ENCODE measurements at regions not wholly inside any gene's neighbourhood (a gene's known extent, or its start where the extent isn't known, plus 50 kb on each side); places are given as distances from the start of the nearest gene placed in this dataset.

GRCh38 chr3:127119693-127120464 lies 73.1 kb upstream of the PRR23E start:
- Mint-ChIP-seq H3K27me3 (peaks cover 7% of the 10 kb centered on the region), H3K9me3 (no peaks in the 10 kb centered on the region), H3K36me3 (ENCODE audit: low read depth) (no peaks in the 10 kb centered on the region), H3K4me1 (no peaks in the 10 kb centered on the region), H3K4me3 (no peak overlapping the region), H3K27ac (no peak overlapping the region)
- DNase-seq: no peak
- ChIA-PET POLR2A (no interaction called here), CTCF (no interaction called here)

- Mint-ChIP-seq H3K4me1 (no peaks in the 10 kb centered on the region), H3K27me3 (peaks cover 7% of the 10 kb centered on the region), H3K27ac (no peak overlapping the region), H3K4me3 (no peak overlapping the region), H3K9me3 (no peaks in the 10 kb centered on the region), H3K36me3 (ENCODE audit: low read depth) (no peaks in the 10 kb centered on the region)
- DNase-seq: no peak
- CTCF ChIA-PET: no interaction called here
- POLR2A ChIA-PET: no interaction called here
Measured at GRCh38 chr3:127120851-127121647, 71.9 kb upstream of the PRR23E start.

- no peaks in the 10 kb centered on the region for H3K36me3 Mint-ChIP-seq (ENCODE audit: low read depth)
- H3K4me3 Mint-ChIP-seq: no peak overlapping the region
- no peak overlapping the region for H3K27ac Mint-ChIP-seq
- H3K9me3 Mint-ChIP-seq: no peaks in the 10 kb centered on the region
- CTCF ChIA-PET: no interaction called here
- POLR2A ChIA-PET: no interaction called here
- peaks cover 8% of the 10 kb centered on the region for H3K27me3 Mint-ChIP-seq
- no peaks in the 10 kb centered on the region for H3K4me1 Mint-ChIP-seq
- no peak for DNase-seq
Measured at GRCh38 chr3:127121885-127122284, 71.0 kb upstream of the PRR23E start.

- H3K4me1 Mint-ChIP-seq: no peaks in the 10 kb centered on the region
- no peaks in the 10 kb centered on the region for H3K36me3 Mint-ChIP-seq (ENCODE audit: low read depth)
- H3K27ac Mint-ChIP-seq: no peak overlapping the region
- H3K9me3 Mint-ChIP-seq: no peaks in the 10 kb centered on the region
- no peak for DNase-seq
- ChIA-PET CTCF (no interaction called here), POLR2A (no interaction called here)
- H3K4me3 Mint-ChIP-seq: no peak overlapping the region
- H3K27me3 Mint-ChIP-seq: peaks cover 7% of the 10 kb centered on the region
Measured at GRCh38 chr3:127123533-127123932, 69.4 kb upstream of the PRR23E start.

GRCh38 chr3:127124120-127124519 lies 68.8 kb upstream of the PRR23E start:
- ChIA-PET POLR2A (no interaction called here), CTCF (no interaction called here)
- Mint-ChIP-seq H3K4me3 (no peak overlapping the region), H3K27me3 (peaks cover 7% of the 10 kb centered on the region), H3K4me1 (no peaks in the 10 kb centered on the region), H3K36me3 (ENCODE audit: low read depth) (no peaks in the 10 kb centered on the region), H3K27ac (no peak overlapping the region), H3K9me3 (no peaks in the 10 kb centered on the region)
- no peak for DNase-seq

- no peak overlapping the region for H3K4me3 Mint-ChIP-seq
- POLR2A ChIA-PET: no interaction called here
- H3K36me3 Mint-ChIP-seq (ENCODE audit: low read depth): no peaks in the 10 kb centered on the region
- H3K27me3 Mint-ChIP-seq: peaks cover 17% of the 10 kb centered on the region
- no peak for DNase-seq
- no peak overlapping the region for H3K27ac Mint-ChIP-seq
- no peaks in the 10 kb centered on the region for H3K9me3 Mint-ChIP-seq
- CTCF ChIA-PET: no interaction called here
- H3K4me1 Mint-ChIP-seq: no peaks in the 10 kb centered on the region
Measured at GRCh38 chr3:127131424-127132170, 61.3 kb upstream of the PRR23E start.

- Mint-ChIP-seq H3K27ac (no peak overlapping the region), H3K4me1 (no peaks in the 10 kb centered on the region), H3K36me3 (ENCODE audit: low read depth) (no peaks in the 10 kb centered on the region), H3K9me3 (no peaks in the 10 kb centered on the region), H3K27me3 (peaks cover 20% of the 10 kb centered on the region), H3K4me3 (no peak overlapping the region)
- POLR2A ChIA-PET: no interaction called here
- CTCF ChIA-PET: no interaction called here
- DNase-seq: no peak
Measured at GRCh38 chr3:127132876-127133275, 60.1 kb upstream of the PRR23E start.

GRCh38 chr3:127133971-127134370 lies 59.0 kb upstream of the PRR23E start:
- no peak for DNase-seq
- H3K36me3 Mint-ChIP-seq (ENCODE audit: low read depth): no peaks in the 10 kb centered on the region
- H3K9me3 Mint-ChIP-seq: no peaks in the 10 kb centered on the region
- ChIA-PET CTCF (no interaction called here), POLR2A (no interaction called here)
- H3K4me3 Mint-ChIP-seq: no peak overlapping the region
- H3K27ac Mint-ChIP-seq: no peak overlapping the region
- H3K4me1 Mint-ChIP-seq: no peaks in the 10 kb centered on the region
- H3K27me3 Mint-ChIP-seq: peaks cover 20% of the 10 kb centered on the region

- Mint-ChIP-seq H3K27me3 (peaks cover 20% of the 10 kb centered on the region), H3K4me3 (no peak overlapping the region), H3K9me3 (no peaks in the 10 kb centered on the region), H3K36me3 (ENCODE audit: low read depth) (no peaks in the 10 kb centered on the region), H3K27ac (no peak overlapping the region), H3K4me1 (no peaks in the 10 kb centered on the region)
- CTCF ChIA-PET: no interaction called here
- POLR2A ChIA-PET: no interaction called here
- no peak for DNase-seq
Measured at GRCh38 chr3:127134466-127134865, 58.5 kb upstream of the PRR23E start.

- Mint-ChIP-seq H3K36me3 (ENCODE audit: low read depth) (no peaks in the 10 kb centered on the region), H3K27ac (no peak overlapping the region), H3K4me3 (no peak overlapping the region), H3K9me3 (no peaks in the 10 kb centered on the region), H3K27me3 (peaks cover 20% of the 10 kb centered on the region), H3K4me1 (no peaks in the 10 kb centered on the region)
- ChIA-PET POLR2A (no interaction called here), CTCF (no interaction called here)
- DNase-seq: no peak
Measured at GRCh38 chr3:127134887-127135240, 58.1 kb upstream of the PRR23E start.

GRCh38 chr3:127135241-127136023 lies 57.5 kb upstream of the PRR23E start:
- CTCF ChIA-PET: no interaction called here
- POLR2A ChIA-PET: no interaction called here
- Mint-ChIP-seq H3K9me3 (no peaks in the 10 kb centered on the region), H3K4me1 (no peaks in the 10 kb centered on the region), H3K27ac (no peak overlapping the region), H3K36me3 (ENCODE audit: low read depth) (no peaks in the 10 kb centered on the region), H3K4me3 (no peak overlapping the region), H3K27me3 (peaks cover 20% of the 10 kb centered on the region)
- DNase-seq: no peak

- POLR2A ChIA-PET: no interaction called here
- CTCF ChIA-PET: no interaction called here
- no peaks in the 10 kb centered on the region for H3K9me3 Mint-ChIP-seq
Measured at GRCh38 chr3:127136024-127136600, 56.8 kb upstream of the PRR23E start.

GRCh38 chr3:127136706-127137105 lies 56.2 kb upstream of the PRR23E start:
- ChIA-PET POLR2A (no interaction called here), CTCF (no interaction called here)
- Mint-ChIP-seq H3K27ac (no peak overlapping the region), H3K9me3 (no peaks in the 10 kb centered on the region), H3K4me3 (no peak overlapping the region), H3K4me1 (no peaks in the 10 kb centered on the region), H3K27me3 (peaks cover 20% of the 10 kb centered on the region), H3K36me3 (ENCODE audit: low read depth) (no peaks in the 10 kb centered on the region)
- no peak for DNase-seq

More at GRCh38 chr3:127136024-127136600, 56.8 kb upstream of the PRR23E start:
- DNase-seq: no peak
- Mint-ChIP-seq H3K4me1 (no peaks in the 10 kb centered on the region), H3K4me3 (no peak overlapping the region), H3K27ac (no peak overlapping the region), H3K27me3 (peaks cover 20% of the 10 kb centered on the region), H3K36me3 (ENCODE audit: low read depth) (no peaks in the 10 kb centered on the region)

All from activated CD4-positive, alpha-beta memory T cell treated with anti-CD3 and anti-CD28 coated beads, Interleukin-2, amount 10 ng/mL, durations not matched to agents 7 days and 5 days (primary cell).